Liver (tissue), 8 donors: ENCODE measurements at regions not wholly inside any gene's neighbourhood (a gene's known extent, or its start where the extent isn't known, plus 50 kb on each side); places are given as distances from the start of the nearest gene placed in this dataset.

ENCODE experiments used
- DNase-seq: peaks from one replicate; pipeline ENCODE4 v3.0.0-alpha.2; 2017; ENCODE audit warnings: low spot score
- H3K27ac ChIP-seq, 2 donors: one replicate each; pipeline ENCODE4 v1.7.0; 2013; ENCODE audit warnings: inconsistent platforms in 2 of 2, low read length in 2 of 2, control low read depth in 1 of 2, low read depth in 1 of 2, mild to moderate bottlenecking in 1 of 2
- H3K27me3 ChIP-seq, 4 donors: one replicate each; pipeline versions ENCODE4 v1.6.1 to v1.7.0; 2013; ENCODE audit warnings: low read length in 3 of 4, inconsistent platforms in 1 of 4, mild to moderate bottlenecking in 1 of 4, moderate library complexity in 1 of 4; ENCODE audit not compliant: control insufficient read depth in 4 of 4, insufficient read depth in 4 of 4
- H3K36me3 ChIP-seq, 4 donors: one replicate each; pipeline versions ENCODE4 v1.6.1 to v1.7.0; 2013; ENCODE audit warnings: low read length in 3 of 4, mild to moderate bottlenecking in 3 of 4, low read depth in 1 of 4, moderate library complexity in 1 of 4; ENCODE audit not compliant: control insufficient read depth in 4 of 4, insufficient read depth in 3 of 4
- H3K4me1 ChIP-seq, 4 donors: one replicate each; pipeline versions ENCODE4 v1.6.1 to v1.7.0; 2013; ENCODE audit warnings: low read length in 3 of 4, mild to moderate bottlenecking in 3 of 4, moderate library complexity in 1 of 4; ENCODE audit not compliant: control insufficient read depth in 4 of 4, insufficient read depth in 4 of 4
- H3K4me3 ChIP-seq, 3 donors: one replicate each; pipeline versions ENCODE4 v1.6.1 to v1.7.0; 2013; ENCODE audit warnings: low read length in 3 of 3, control low read depth in 1 of 3, low read depth in 1 of 3, mild to moderate bottlenecking in 1 of 3
- H3K9ac ChIP-seq, 2 donors: one replicate each; pipeline ENCODE4 v1.7.0; 2013; ENCODE audit warnings: low read length in 2 of 2, mild to moderate bottlenecking in 2 of 2, moderate library complexity in 2 of 2, control low read depth in 1 of 2, low read depth in 1 of 2
- H3K9me3 ChIP-seq, 4 donors: one replicate each; pipeline versions ENCODE4 v1.6.1 to v1.7.0; 2013; ENCODE audit warnings: low read length in 3 of 4; ENCODE audit not compliant: control insufficient read depth in 4 of 4
- CTCF ChIP-seq: fragments of 150-350 bp; IDR thresholded peaks from 2 replicates; pipeline ENCODE4 v1.5.1; 2017; ENCODE audit warnings: improper control_type of control experiment, low read depth, low read length; ENCODE audit not compliant: missing input control
- FOXA2 ChIP-seq: IDR thresholded peaks from 2 replicates; pipeline ENCODE4 v1.6.1; 2016; ENCODE audit warnings: antibody characterized with exemption
- GABPA ChIP-seq, 2 donors: IDR thresholded peaks in 1 of 2; conservative IDR thresholded peaks in 1 of 2; 2 replicates each; pipeline ENCODE4 v1.6.1; 2016; ENCODE audit warnings: antibody characterized with exemption in 2 of 2, mild to moderate bottlenecking in 1 of 2, moderate library complexity in 1 of 2
- HNF4G ChIP-seq: IDR thresholded peaks from 2 replicates; pipeline ENCODE4 v1.6.1; 2016; ENCODE audit warnings: antibody characterized with exemption
- JUND ChIP-seq, 2 donors: IDR thresholded peaks; 2 replicates each; pipeline ENCODE4 v1.6.1; 2016; ENCODE audit warnings: antibody characterized with exemption in 2 of 2
- MAX ChIP-seq: IDR thresholded peaks from 2 replicates; pipeline ENCODE4 v1.6.1; 2016; ENCODE audit warnings: antibody characterized with exemption
- REST ChIP-seq: IDR thresholded peaks from 2 replicates; pipeline ENCODE4 v1.6.1; 2016; ENCODE audit warnings: antibody characterized with exemption, mild to moderate bottlenecking
- RXRA ChIP-seq, 2 donors: IDR thresholded peaks; 2 replicates each; pipeline ENCODE4 v1.6.1; 2017 to 2018; ENCODE audit warnings: antibody characterized with exemption in 2 of 2, mild to moderate bottlenecking in 1 of 2
- TAF1 ChIP-seq: conservative IDR thresholded peaks from 2 replicates; pipeline ENCODE4 v1.6.1; 2016; ENCODE audit warnings: antibody characterized with exemption, mild to moderate bottlenecking
- YY1 ChIP-seq: IDR thresholded peaks from 2 replicates; pipeline ENCODE4 v1.6.1; 2016; ENCODE audit warnings: antibody characterized with exemption, mild to moderate bottlenecking
- WGBS: extraction: QIAGEN DNeasy Blood & Tissue Kit; methylation state at CpG from one replicate; pipeline ENCODE4 v1.1.7; 2013; 5-methylcytosine and 5-hydroxymethylcytosine counted together
- donor health status: healthy.
- donor health status: healthy.
- donor health status: healthy.
- donor health status: healthy.
- donor health status: healthy.

- no peak for TF ChIP-seq MAX
- TF ChIP-seq RXRA (IDR thresholded peaks at IDR 0.05): no peak
- TF ChIP-seq HNF4G: no peak
These were observed 122.9 kb downstream of the NSUN3 start (continued) for GRCh38 chr3:94185753-94186152.

GRCh38 chr3:94187697-94188096 lies 124.8 kb downstream of the NSUN3 start:
- no peak for TF ChIP-seq FOXA2
- no peak for TF ChIP-seq TAF1
- no peak for TF ChIP-seq REST
- TF ChIP-seq RXRA (IDR thresholded peaks at IDR 0.05): no peak
- no peak for TF ChIP-seq GABPA (IDR thresholded peaks at IDR 0.05 in 1 of 2, conservative IDR thresholded peaks at IDR 0.05 in 1 of 2)
- TF ChIP-seq CTCF: no peak
- WGBS: 70% methylated on average over 2 of the region's 2 CpGs
- no peaks in the 10 kb centered on the region for H3K4me1 ChIP-seq
- no peaks in the 10 kb centered on the region for H3K9me3 ChIP-seq
- H3K9ac ChIP-seq: no peak overlapping the region
- H3K36me3 ChIP-seq: no peaks in the 10 kb centered on the region
- DNase-seq: no peak
- H3K27me3 ChIP-seq: peaks cover 0 to 3% (median 0%) of the 10 kb centered on the region in 4 donors
- H3K4me3 ChIP-seq: no peak overlapping the region
- no peak overlapping the region for H3K27ac ChIP-seq

- no peak overlapping the region for H3K27ac ChIP-seq
- H3K36me3 ChIP-seq: no peaks in the 10 kb centered on the region
- TF ChIP-seq TAF1: no peak
- TF ChIP-seq CTCF: no peak
- no peak for TF ChIP-seq JUND (IDR thresholded peaks at IDR 0.05)
- no peak for TF ChIP-seq YY1
- no peak for TF ChIP-seq MAX
- no peak for DNase-seq
- H3K4me3 ChIP-seq: no peak overlapping the region
- 65% methylated on average over 2 of the region's 2 CpGs for WGBS
- H3K27me3 ChIP-seq: peaks cover 0 to 2% (median 0%) of the 10 kb centered on the region in 4 donors
- H3K9me3 ChIP-seq: peaks cover 0 to 8% (median 0%) of the 10 kb centered on the region in 4 donors
- H3K4me1 ChIP-seq: no peaks in the 10 kb centered on the region
- H3K9ac ChIP-seq: no peak overlapping the region
These were observed 132.5 kb downstream of the NSUN3 start for GRCh38 chr3:94195381-94195780.
